ENCODE measurements at regions not wholly inside any gene's neighbourhood (a gene's known extent, or its start where the extent isn't known, plus 50 kb on each side); places are given as distances from the start of the nearest gene placed in this dataset.

DNA sequence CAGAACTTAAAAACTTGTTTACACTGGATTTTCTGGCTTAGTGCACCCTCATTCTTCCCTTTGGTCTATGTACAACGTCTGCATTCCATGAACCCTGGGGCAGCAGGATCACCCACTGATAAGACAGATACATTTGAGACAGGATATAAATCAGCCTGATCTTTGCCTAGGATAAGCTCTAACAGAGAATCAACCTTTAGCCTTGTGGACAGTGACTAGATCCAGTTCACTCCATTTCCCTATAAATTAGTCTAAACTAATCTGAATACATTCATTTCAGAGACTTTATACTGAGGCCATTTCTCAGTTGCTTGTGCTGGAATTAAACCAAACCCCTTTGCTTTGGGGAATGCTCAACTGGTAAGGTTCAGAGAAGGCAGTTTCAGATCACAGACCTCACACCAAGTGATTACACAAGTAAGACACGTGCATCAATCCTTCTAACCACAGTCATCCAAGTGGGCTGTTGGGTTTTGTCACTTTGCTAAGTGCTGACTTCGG is 639.8 kb upstream of the FZD8 start:
- ATAC-seq: no peak
- ChIA-PET CTCF (no interaction called here), POLR2A (no interaction called here)
- TF ChIP-seq, protein P1, sequence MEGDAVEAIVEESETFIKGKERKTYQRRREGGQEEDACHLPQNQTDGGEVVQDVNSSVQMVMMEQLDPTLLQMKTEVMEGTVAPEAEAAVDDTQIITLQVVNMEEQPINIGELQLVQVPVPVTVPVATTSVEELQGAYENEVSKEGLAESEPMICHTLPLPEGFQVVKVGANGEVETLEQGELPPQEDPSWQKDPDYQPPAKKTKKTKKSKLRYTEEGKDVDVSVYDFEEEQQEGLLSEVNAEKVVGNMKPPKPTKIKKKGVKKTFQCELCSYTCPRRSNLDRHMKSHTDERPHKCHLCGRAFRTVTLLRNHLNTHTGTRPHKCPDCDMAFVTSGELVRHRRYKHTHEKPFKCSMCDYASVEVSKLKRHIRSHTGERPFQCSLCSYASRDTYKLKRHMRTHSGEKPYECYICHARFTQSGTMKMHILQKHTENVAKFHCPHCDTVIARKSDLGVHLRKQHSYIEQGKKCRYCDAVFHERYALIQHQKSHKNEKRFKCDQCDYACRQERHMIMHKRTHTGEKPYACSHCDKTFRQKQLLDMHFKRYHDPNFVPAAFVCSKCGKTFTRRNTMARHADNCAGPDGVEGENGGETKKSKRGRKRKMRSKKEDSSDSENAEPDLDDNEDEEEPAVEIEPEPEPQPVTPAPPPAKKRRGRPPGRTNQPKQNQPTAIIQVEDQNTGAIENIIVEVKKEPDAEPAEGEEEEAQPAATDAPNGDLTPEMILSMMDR (IDR thresholded peaks at IDR 0.05): no peak
- no peaks in the 10 kb centered on the region for H3K27me3 Mint-ChIP-seq
- peaks cover 10% of the 10 kb centered on the region for H3K9me3 Mint-ChIP-seq
- no peaks in the 10 kb centered on the region for H3K36me3 Mint-ChIP-seq (ENCODE audit: low read depth)
- no peaks in the 10 kb centered on the region for H3K4me1 Mint-ChIP-seq (ENCODE audit: low read depth)
- intact Hi-C loops (cut with micrococcal nuclease): no loop called here
- no peak for DNase-seq
- H3K27ac Mint-ChIP-seq: no peak overlapping the region
- H3K4me3 Mint-ChIP-seq: no peak overlapping the region

DNA sequence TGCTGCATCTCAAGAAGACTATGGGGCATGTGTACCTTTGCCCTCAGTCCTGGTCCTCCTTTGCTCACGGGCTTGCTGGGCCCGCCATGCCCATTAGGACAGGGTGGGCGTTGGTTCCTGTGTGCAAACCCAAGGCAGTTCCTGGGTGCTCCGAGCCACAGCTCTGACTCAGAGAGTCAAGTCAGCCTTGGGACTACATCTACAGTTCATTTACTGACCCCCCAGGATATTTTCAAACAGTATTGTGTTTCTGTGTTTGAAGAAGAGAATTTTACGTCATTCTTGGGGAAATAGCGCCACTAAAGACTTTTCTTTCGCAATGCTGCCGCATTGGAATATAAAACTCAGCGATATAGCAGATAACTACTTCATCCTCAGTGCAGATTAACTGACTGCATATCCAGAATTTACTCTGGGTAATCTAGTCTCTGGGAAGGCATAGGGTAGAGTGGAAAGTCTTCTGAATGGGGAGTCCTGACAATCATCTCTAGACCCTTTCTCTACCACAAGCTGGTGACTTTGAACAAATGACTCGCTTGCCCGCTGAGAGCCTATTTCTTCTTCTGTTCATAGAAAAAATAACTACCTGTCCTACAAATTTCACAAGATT is 638.9 kb upstream of the FZD8 start:
- ATAC-seq: no peak
- TF ChIP-seq, protein P1 (IDR thresholded peaks at IDR 0.05): no peak
- intact Hi-C loops (cut with micrococcal nuclease): no loop called here
- ChIA-PET POLR2A (no interaction called here), CTCF (no interaction called here)
- no peaks in the 10 kb centered on the region for H3K36me3 Mint-ChIP-seq (ENCODE audit: low read depth)
- no peaks in the 10 kb centered on the region for H3K27me3 Mint-ChIP-seq
- no peaks in the 10 kb centered on the region for H3K4me1 Mint-ChIP-seq (ENCODE audit: low read depth)
- H3K4me3 Mint-ChIP-seq: no peak overlapping the region
- DNase-seq: no peak
- peaks cover 12% of the 10 kb centered on the region for H3K9me3 Mint-ChIP-seq
- H3K27ac Mint-ChIP-seq: no peak overlapping the region

DNA sequence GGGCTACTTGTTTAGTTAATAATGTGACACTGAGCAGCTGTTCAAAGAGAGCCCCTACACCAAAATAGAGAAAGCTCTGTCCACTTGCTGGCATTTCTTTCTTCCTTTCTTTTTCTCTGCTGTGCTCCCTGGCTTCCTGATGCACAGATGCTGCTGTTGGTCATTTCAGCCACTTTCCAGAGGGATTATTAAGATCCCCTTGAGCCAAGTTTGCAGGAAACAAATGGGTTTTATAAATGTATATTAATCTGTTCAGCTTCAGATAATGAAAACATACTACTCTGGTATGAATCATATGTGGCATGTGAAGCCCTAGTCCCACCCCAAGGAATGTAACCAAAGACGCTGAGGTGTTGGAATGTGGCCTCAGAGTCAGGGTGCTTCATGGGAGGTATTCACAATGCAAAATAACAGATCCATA is 638.2 kb upstream of the FZD8 start:
- Mint-ChIP-seq H3K4me1 (ENCODE audit: low read depth) (no peaks in the 10 kb centered on the region), H3K27ac (no peak overlapping the region), H3K9me3 (peaks cover 18% of the 10 kb centered on the region), H3K36me3 (ENCODE audit: low read depth) (no peaks in the 10 kb centered on the region), H3K27me3 (no peaks in the 10 kb centered on the region), H3K4me3 (no peak overlapping the region)
- TF ChIP-seq, protein P1 (IDR thresholded peaks at IDR 0.05): no peak
- ChIA-PET POLR2A (no interaction called here), CTCF (no interaction called here)
- intact Hi-C loops (cut with micrococcal nuclease): no loop called here
- ATAC-seq (no peak), DNase-seq (no peak)

DNA sequence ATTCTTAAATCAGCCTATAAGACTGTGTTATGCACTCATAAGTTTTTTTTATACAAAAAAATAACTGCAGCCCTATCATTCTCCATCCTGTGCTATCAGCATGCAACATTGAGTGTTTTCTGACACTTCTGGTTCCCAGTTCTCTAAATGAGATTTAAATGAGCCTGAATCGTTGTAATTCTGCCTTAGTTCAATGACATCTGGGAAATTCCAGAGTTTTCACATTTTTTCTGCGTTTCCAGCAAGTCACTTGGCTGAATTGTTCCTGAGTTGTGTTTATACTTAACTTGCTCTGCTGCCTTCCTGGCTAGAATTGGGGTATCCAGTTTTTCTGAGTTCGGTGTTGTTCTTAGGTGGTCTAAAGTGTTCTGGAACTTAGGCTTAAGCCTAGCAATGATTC is 636.1 kb upstream of the FZD8 start:
- TF ChIP-seq, protein P1 (IDR thresholded peaks at IDR 0.05): no peak
- ChIA-PET CTCF (no interaction called here), POLR2A (no interaction called here)
- H3K36me3 Mint-ChIP-seq (ENCODE audit: low read depth): no peaks in the 10 kb centered on the region
- DNase-seq: no peak
- intact Hi-C loops (cut with micrococcal nuclease): no loop called here
- no peak overlapping the region for H3K4me3 Mint-ChIP-seq
- H3K27me3 Mint-ChIP-seq: no peaks in the 10 kb centered on the region
- ATAC-seq: no peak
- no peak overlapping the region for H3K27ac Mint-ChIP-seq
- H3K4me1 Mint-ChIP-seq (ENCODE audit: low read depth): no peaks in the 10 kb centered on the region
- peaks cover 26% of the 10 kb centered on the region for H3K9me3 Mint-ChIP-seq

DNA sequence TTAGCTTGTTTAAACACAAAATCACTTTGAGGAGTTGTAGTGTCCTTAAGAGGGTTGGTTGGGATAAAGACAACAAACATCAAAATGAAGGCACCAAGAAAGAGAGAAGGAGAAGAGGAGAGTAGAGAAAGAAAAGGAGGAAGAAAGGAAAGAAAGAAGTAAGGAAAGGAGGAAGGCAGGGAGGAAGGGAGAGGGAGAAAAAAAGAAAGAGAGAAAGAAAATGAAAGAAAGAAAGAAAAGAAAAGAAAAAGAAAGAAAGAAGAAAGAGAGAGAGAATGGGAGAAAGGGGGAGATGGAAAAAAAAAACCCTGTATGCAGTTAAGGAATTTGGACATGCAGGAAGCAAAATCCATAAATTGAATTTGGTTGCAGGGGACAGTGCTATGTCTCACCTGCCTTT is 635.4 kb upstream of the FZD8 start:
- POLR2A ChIA-PET: no interaction called here
- CTCF ChIA-PET: no interaction called here
- DNase-seq: no peak

More for the DNA sequence above, 635.4 kb upstream of the FZD8 start:
- no peaks in the 10 kb centered on the region for H3K36me3 Mint-ChIP-seq (ENCODE audit: low read depth)
- H3K27me3 Mint-ChIP-seq: no peaks in the 10 kb centered on the region
- no peaks in the 10 kb centered on the region for H3K4me1 Mint-ChIP-seq (ENCODE audit: low read depth)
- no peak overlapping the region for H3K27ac Mint-ChIP-seq
- ATAC-seq: no peak
- no peak overlapping the region for H3K4me3 Mint-ChIP-seq
- H3K9me3 Mint-ChIP-seq: peaks cover 25% of the 10 kb centered on the region
- TF ChIP-seq, protein P1 (IDR thresholded peaks at IDR 0.05): no peak
- intact Hi-C loops (cut with micrococcal nuclease): no loop called here
